Neural cell (in vitro differentiated cells): ENCODE measurements at regions not wholly inside any gene's neighbourhood (a gene's known extent, or its start where the extent isn't known, plus 50 kb on each side); places are given as distances from the start of the nearest gene placed in this dataset.

Experiments
- H2AFZ ChIP-seq: fragments of 200-600, 300-800 bp; sonication (generic), shearing (Covaris generic); 2 replicates; pipeline ENCODE4 v1.6.0; 2014; ENCODE audit warnings: low read depth, mild to moderate bottlenecking, antibody characterized with exemption, low read length, moderate library complexity
- H3F3A ChIP-seq: fragments of 200-600 bp; shearing (Covaris generic); 2 replicates; pipeline ENCODE4 v1.6.1; 2016; ENCODE audit warnings: mild to moderate bottlenecking, moderate library complexity, mixed read lengths, antibody characterized with exemption, low read length; ENCODE audit not compliant: insufficient read depth, poor library complexity, severe bottlenecking
- H3K27ac ChIP-seq: fragments of 200-600, 300-800 bp; sonication (generic), shearing (Covaris generic); 2 replicates; pipeline ENCODE4 v1.5.1; 2014; ENCODE audit warnings: mild to moderate bottlenecking, low read length, moderate library complexity
- H3K27me3 ChIP-seq: fragments of 300-800, 200-600 bp; sonication (generic), shearing (Covaris generic); 2 replicates; pipeline ENCODE4 v1.6.0; 2014; ENCODE audit warnings: mild to moderate bottlenecking, low read depth, low read length, moderate library complexity; ENCODE audit not compliant: insufficient read depth
- H3K36me3 ChIP-seq: fragments of 300-800, 200-600 bp; sonication (generic), shearing (Covaris generic); 2 replicates; pipeline ENCODE4 v1.5.1; 2014; ENCODE audit warnings: mild to moderate bottlenecking, antibody characterized with exemption, low read length, moderate library complexity; ENCODE audit not compliant: insufficient read depth
- H3K4me2 ChIP-seq: fragments of 300-800, 200-600 bp; sonication (generic), shearing (Covaris generic); 2 replicates; pipeline ENCODE4 v1.6.0; 2014; ENCODE audit warnings: mild to moderate bottlenecking, low read length
- H3K4me3 ChIP-seq: fragments of 300-800, 200-600 bp; sonication (generic), shearing (Covaris generic); 2 replicates; pipeline ENCODE4 v1.5.1; 2014; ENCODE audit warnings: mild to moderate bottlenecking, low read length, moderate library complexity
- H3K79me2 ChIP-seq: fragments of 200-600 bp; shearing (Covaris generic); replicated peaks from 2 replicates; pipeline ENCODE4 v1.6.0; 2014; ENCODE audit warnings: mild to moderate bottlenecking, low read length, moderate library complexity; ENCODE audit not compliant: insufficient read depth
- H3K9ac ChIP-seq: fragments of 300-800, 200-600 bp; sonication (generic), shearing (Covaris generic); 2 replicates; pipeline ENCODE4 v1.6.1; 2016; ENCODE audit warnings: mild to moderate bottlenecking, low read length, mixed read lengths
- H3K9me2 ChIP-seq: fragments of 200-600 bp; shearing (Covaris generic); 2 replicates; pipeline ENCODE4 v1.6.1; 2016; ENCODE audit warnings: mild to moderate bottlenecking, low read length, mixed read lengths; ENCODE audit not compliant: insufficient read depth
- H3K9me3 ChIP-seq: fragments of 200-600, 300-800 bp; sonication (generic), shearing (Covaris generic); 2 replicates; pipeline ENCODE4 v1.6.1; 2016; ENCODE audit warnings: mild to moderate bottlenecking, mixed run types, low read length, moderate library complexity, mixed read lengths
- H4K20me1 ChIP-seq: fragments of 200-600 bp; shearing (Covaris generic); 2 replicates; pipeline ENCODE4 v1.6.1; 2016; ENCODE audit warnings: mild to moderate bottlenecking, mixed run types; ENCODE audit not compliant: insufficient read depth
- CTCF ChIP-seq: fragments of 450-650 bp; IDR thresholded peaks from 2 replicates; pipeline ENCODE4 v1.5.1; 2014; ENCODE audit warnings: antibody characterized with exemption, mild to moderate bottlenecking, moderate library complexity; ENCODE audit not compliant: poor library complexity, severe bottlenecking
- EP300 ChIP-seq: fragments of 450-650 bp; conservative IDR thresholded peaks from 2 replicates; pipeline ENCODE4 v1.6.1; 2014; ENCODE audit warnings: antibody characterized with exemption, mild to moderate bottlenecking, moderate library complexity; ENCODE audit not compliant: poor library complexity, severe bottlenecking
- EZH2 ChIP-seq: fragments of 200-600, 300-800 bp; shearing (Covaris generic), sonication (generic); IDR thresholded peaks from 2 replicates; pipeline ENCODE4 v1.6.1; 2014; ENCODE audit warnings: antibody characterized with exemption, low read length, borderline replicate concordance, mild to moderate bottlenecking; ENCODE audit not compliant: insufficient read depth, poor library complexity, severe bottlenecking
- MXI1 ChIP-seq: fragments of 450-650 bp; conservative IDR thresholded peaks from 2 replicates; pipeline ENCODE4 v1.6.1; 2014; ENCODE audit warnings: antibody characterized with exemption, mild to moderate bottlenecking; ENCODE audit not compliant: poor library complexity, severe bottlenecking
- POLR2AphosphoS5 ChIP-seq: IDR thresholded peaks from 2 replicates; pipeline ENCODE4 v1.6.1; 2012
- RAD21 ChIP-seq: fragments of 450-650 bp; conservative IDR thresholded peaks from 2 replicates; pipeline ENCODE4 v1.6.1; 2014; ENCODE audit warnings: antibody characterized with exemption, mild to moderate bottlenecking, moderate library complexity
- REST ChIP-seq: IDR thresholded peaks from 2 replicates; pipeline ENCODE4 v1.6.1; 2012; ENCODE audit warnings: borderline replicate concordance
- SMC3 ChIP-seq: fragments of 450-650 bp; conservative IDR thresholded peaks from 2 replicates; pipeline ENCODE4 v1.6.1; 2014; ENCODE audit warnings: antibody characterized with exemption, mild to moderate bottlenecking, moderate library complexity; ENCODE audit not compliant: poor library complexity
- TAF1 ChIP-seq: IDR thresholded peaks from 2 replicates; pipeline ENCODE4 v1.6.1; 2012; ENCODE audit warnings: low read depth

GRCh38 chr1:96596226-96596922 lies 125.2 kb upstream of the PTBP2 start:
- no peak for TF ChIP-seq REST
- no peak for TF ChIP-seq SMC3
- TF ChIP-seq EP300, result no peak
- peak; percentile 34 for TF ChIP-seq CTCF
- TF ChIP-seq RAD21, result no peak
- no peak for TF ChIP-seq POLR2AphosphoS5
- TF ChIP-seq EZH2, result no peak
- no peak for TF ChIP-seq TAF1
- Histone ChIP-seq H3K27ac (no peak overlapping the region), H2AFZ (no peak overlapping the region), H4K20me1 (no peaks in the 10 kb centered on the region), H3K36me3 (no peaks in the 10 kb centered on the region), H3K79me2 (no peaks in the 10 kb centered on the region), H3K9me3 (no peaks in the 10 kb centered on the region), H3K4me2 (no peak overlapping the region), H3K27me3 (no peaks in the 10 kb centered on the region), H3K9ac (no peak overlapping the region), H3F3A (no peaks in the 10 kb centered on the region), H3K4me3 (no peak overlapping the region), H3K9me2 (no peaks in the 10 kb centered on the region)

GRCh38 chr1:96597218-96597617 lies 124.4 kb upstream of the PTBP2 start:
- Histone ChIP-seq H3K4me3 (no peak overlapping the region), H3F3A (no peaks in the 10 kb centered on the region), H3K9me2 (no peaks in the 10 kb centered on the region), H3K9ac (no peak overlapping the region), H3K27ac (no peak overlapping the region), H3K9me3 (no peaks in the 10 kb centered on the region), H3K4me2 (no peak overlapping the region), H2AFZ (no peak overlapping the region), H3K79me2 (no peaks in the 10 kb centered on the region), H3K27me3 (no peaks in the 10 kb centered on the region), H3K36me3 (no peaks in the 10 kb centered on the region), H4K20me1 (no peaks in the 10 kb centered on the region)
- no peak for TF ChIP-seq RAD21
- no peak for TF ChIP-seq TAF1
- no peak for TF ChIP-seq CTCF
- TF ChIP-seq POLR2AphosphoS5, result peak; percentile 32
- TF ChIP-seq REST, result peak; percentile 36
- TF ChIP-seq SMC3, result no peak
- TF ChIP-seq EP300, result peak; percentile 82
- no peak for TF ChIP-seq MXI1
- TF ChIP-seq EZH2, result no peak
